Peyer's patch (tissue), 4 donors: ENCODE measurements at regions not wholly inside any gene's neighbourhood (a gene's known extent, or its start where the extent isn't known, plus 50 kb on each side); places are given as distances from the start of the nearest gene placed in this dataset.

Experiments used
- CTCF ChIP-seq, 6 experiments: fragments of 450-650 bp in 4 of 6; fragments of 200-600 bp in 2 of 6; sonication (generic) in 1 of 6; IDR thresholded peaks; one replicate each; pipeline ENCODE4 v1.5.1; 2017 to 2019; ENCODE audit warnings: antibody characterized with exemption in 6 of 6, mild to moderate bottlenecking in 3 of 6, moderate library complexity in 1 of 6
- POLR2A ChIP-seq, 2 donors: fragments of 450-650 bp; IDR thresholded peaks; one replicate each; pipeline ENCODE4 v1.5.1; 2017; ENCODE audit warnings: antibody characterized with exemption in 2 of 2, mild to moderate bottlenecking in 2 of 2, moderate library complexity in 2 of 2

GRCh38 chr2:225998653-225999052 is 599.1 kb downstream of the NYAP2 start:
- TF ChIP-seq CTCF (IDR thresholded peaks at IDR 0.05) (no peak), POLR2A (IDR thresholded peaks at IDR 0.05) (no peak)
